ENCODE measurements at regions not wholly inside any gene's neighbourhood (a gene's known extent, or its start where the extent isn't known, plus 50 kb on each side); places are given as distances from the start of the nearest gene placed in this dataset.

DNA sequence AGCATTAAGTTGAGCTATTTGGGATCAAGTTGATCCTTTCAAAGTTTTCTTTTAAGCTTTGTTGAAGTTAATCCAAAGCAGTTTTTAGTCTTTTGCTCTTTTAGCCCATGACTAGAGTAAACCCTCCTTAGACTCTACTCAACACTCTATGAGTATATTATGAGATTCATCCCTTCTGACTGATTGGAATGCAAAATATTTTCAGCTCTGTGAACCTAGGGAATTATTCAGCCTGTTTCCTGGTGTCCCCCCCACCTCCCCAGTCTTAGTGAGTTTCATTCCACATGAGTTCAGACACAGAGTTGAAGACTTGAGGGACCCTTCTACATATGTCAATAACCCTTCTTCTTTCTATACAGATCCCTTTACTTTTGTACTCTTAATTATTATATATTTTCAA is 413.7 kb downstream of the RFPL4B start:
- Histone ChIP-seq H3K4me1 (no peaks in the 10 kb centered on the region), H3K27ac (no peak overlapping the region), H3K9me3 (no peaks in the 10 kb centered on the region), H3K27me3 (no peaks in the 10 kb centered on the region), H3K4me3 (no peak overlapping the region), H3K36me3 (no peaks in the 10 kb centered on the region)
- no peak for DNase-seq
- intact Hi-C loops (cut with DNase I; ENCODE audit: low total_unique reads), result no loop called here
- TF ChIP-seq POLR2A (IDR thresholded peaks at IDR 0.05), result no peak
- TF ChIP-seq, protein P1, sequence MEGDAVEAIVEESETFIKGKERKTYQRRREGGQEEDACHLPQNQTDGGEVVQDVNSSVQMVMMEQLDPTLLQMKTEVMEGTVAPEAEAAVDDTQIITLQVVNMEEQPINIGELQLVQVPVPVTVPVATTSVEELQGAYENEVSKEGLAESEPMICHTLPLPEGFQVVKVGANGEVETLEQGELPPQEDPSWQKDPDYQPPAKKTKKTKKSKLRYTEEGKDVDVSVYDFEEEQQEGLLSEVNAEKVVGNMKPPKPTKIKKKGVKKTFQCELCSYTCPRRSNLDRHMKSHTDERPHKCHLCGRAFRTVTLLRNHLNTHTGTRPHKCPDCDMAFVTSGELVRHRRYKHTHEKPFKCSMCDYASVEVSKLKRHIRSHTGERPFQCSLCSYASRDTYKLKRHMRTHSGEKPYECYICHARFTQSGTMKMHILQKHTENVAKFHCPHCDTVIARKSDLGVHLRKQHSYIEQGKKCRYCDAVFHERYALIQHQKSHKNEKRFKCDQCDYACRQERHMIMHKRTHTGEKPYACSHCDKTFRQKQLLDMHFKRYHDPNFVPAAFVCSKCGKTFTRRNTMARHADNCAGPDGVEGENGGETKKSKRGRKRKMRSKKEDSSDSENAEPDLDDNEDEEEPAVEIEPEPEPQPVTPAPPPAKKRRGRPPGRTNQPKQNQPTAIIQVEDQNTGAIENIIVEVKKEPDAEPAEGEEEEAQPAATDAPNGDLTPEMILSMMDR (IDR thresholded peaks at IDR 0.05), result no peak

DNA sequence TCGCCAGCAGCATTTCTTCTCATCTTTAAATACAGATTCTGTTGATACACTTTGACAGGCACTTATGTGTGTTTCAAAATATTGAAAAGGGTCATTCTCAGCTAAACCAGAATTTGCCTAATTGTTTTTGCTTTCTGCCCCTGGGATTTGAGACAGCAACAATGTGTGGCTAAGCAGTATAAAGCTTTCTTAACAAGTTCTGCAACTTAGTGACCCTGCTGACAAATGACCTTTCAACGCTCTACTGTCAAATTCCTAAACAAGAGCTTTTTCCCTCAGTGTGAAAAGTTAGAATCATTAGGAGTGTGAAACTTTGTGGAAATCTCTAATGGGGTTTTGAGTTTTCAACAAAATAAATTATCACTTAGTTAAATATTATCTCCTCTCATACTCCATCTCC is 414.6 kb downstream of the RFPL4B start:
- intact Hi-C loops (cut with DNase I; ENCODE audit: low total_unique reads), result no loop called here
- Histone ChIP-seq H3K4me1 (no peaks in the 10 kb centered on the region), H3K9me3 (no peaks in the 10 kb centered on the region), H3K27me3 (no peaks in the 10 kb centered on the region), H3K4me3 (no peak overlapping the region), H3K36me3 (no peaks in the 10 kb centered on the region), H3K27ac (no peak overlapping the region)
- TF ChIP-seq POLR2A (IDR thresholded peaks at IDR 0.05), result no peak
- TF ChIP-seq, protein P1 (IDR thresholded peaks at IDR 0.05), result no peak
- DNase-seq, result no peak

DNA sequence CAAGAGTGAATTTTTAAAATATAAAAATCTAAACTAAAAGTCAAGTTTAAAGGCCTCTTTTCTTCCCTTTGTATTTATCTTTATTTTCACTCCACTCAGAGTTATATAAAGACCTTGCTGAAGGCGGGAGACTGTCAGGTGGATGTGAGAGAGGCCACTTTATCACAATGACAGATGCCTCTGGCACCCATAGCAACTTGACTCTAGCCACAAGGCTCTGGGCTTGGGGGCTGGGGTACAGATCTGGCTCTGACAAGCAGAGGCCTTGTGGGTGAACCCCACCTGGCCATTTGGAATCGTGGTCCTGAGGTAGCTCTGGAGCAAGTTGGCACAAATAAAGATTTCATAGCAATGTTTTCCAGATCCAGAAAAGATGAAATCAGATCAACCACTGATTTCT is 417.2 kb downstream of the RFPL4B start:
- Histone ChIP-seq H3K4me3 (no peak overlapping the region), H3K27me3 (no peaks in the 10 kb centered on the region), H3K9me3 (no peaks in the 10 kb centered on the region), H3K27ac (no peak overlapping the region), H3K4me1 (no peaks in the 10 kb centered on the region), H3K36me3 (no peaks in the 10 kb centered on the region)
- TF ChIP-seq, protein P1 (IDR thresholded peaks at IDR 0.05), result no peak
- no peak for TF ChIP-seq POLR2A (IDR thresholded peaks at IDR 0.05)
- intact Hi-C loops (cut with DNase I; ENCODE audit: low total_unique reads), result no loop called here
- DNase-seq, result no peak

DNA sequence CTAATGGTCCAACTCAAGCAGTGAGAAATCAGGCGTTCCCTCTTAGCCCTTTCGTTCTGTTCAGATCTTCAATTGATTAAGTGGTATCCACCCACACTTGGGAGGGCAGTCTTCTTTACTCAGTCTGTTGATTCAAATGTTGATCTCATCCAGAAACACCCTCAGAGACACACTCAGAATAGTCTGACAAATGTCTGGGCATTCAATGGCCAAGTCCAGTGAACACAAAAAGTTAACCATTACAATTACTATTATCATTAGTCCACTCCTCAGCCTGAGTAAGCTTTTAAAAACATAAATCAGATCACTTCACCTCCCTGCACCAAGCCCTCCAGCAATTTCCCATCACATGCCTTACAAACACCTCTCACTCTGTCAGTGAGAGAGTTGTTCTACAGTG is 423.2 kb downstream of the RFPL4B start:
- no peak overlapping the region for H3K27ac ChIP-seq
- no peaks in the 10 kb centered on the region for H3K36me3 ChIP-seq
- no peak for TF ChIP-seq POLR2A (IDR thresholded peaks at IDR 0.05)
- TF ChIP-seq, protein P1 (IDR thresholded peaks at IDR 0.05), result no peak
- intact Hi-C loops (cut with DNase I; ENCODE audit: low total_unique reads), result no loop called here
- no peak overlapping the region for H3K4me3 ChIP-seq
- H3K27me3 ChIP-seq, result no peaks in the 10 kb centered on the region
- no peak for DNase-seq
- no peaks in the 10 kb centered on the region for H3K9me3 ChIP-seq
- H3K4me1 ChIP-seq, result no peaks in the 10 kb centered on the region

DNA sequence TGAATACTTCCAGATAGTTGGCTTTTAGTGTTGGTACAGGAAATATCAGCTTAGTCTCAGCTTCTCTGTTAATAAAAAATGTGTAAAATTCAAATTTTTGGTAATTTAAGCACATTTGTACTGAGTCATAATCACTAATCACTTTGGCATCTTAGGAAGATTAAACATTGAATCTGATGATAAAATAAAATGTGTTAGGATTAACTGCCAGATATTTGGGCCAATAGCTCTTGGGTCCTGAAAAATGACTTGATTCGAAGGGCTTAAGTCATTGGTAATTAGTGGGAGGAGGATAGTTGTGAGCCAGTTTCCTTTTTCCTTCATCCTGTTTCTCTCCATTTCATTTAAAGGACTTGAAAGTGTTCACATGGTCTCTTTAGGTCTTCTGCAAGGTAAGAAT is 426.1 kb downstream of the RFPL4B start:
- DNase-seq, result no peak
- H3K36me3 ChIP-seq, result no peaks in the 10 kb centered on the region
- H3K27me3 ChIP-seq, result no peaks in the 10 kb centered on the region
- TF ChIP-seq, protein P1 (IDR thresholded peaks at IDR 0.05), result no peak
- TF ChIP-seq POLR2A (IDR thresholded peaks at IDR 0.05), result no peak
- H3K4me1 ChIP-seq, result no peaks in the 10 kb centered on the region
- H3K27ac ChIP-seq, result no peak overlapping the region
- no peaks in the 10 kb centered on the region for H3K9me3 ChIP-seq
- no peak overlapping the region for H3K4me3 ChIP-seq
- intact Hi-C loops (cut with DNase I; ENCODE audit: low total_unique reads), result no loop called here
